MM.1S (cell line): ENCODE measurements at regions not wholly inside any gene's neighbourhood (a gene's known extent, or its start where the extent isn't known, plus 50 kb on each side); places are given as distances from the start of the nearest gene placed in this dataset.

Experiments
- DNase-seq: peaks from one replicate; pipeline ENCODE4 v3.0.0-alpha.2; 2015
- H2AFZ ChIP-seq: fragments of 300-600 bp; sonication (generic); 2 replicates; pipeline ENCODE4 v1.6.0; 2016; ENCODE audit warnings: antibody characterized with exemption, low read length
- H3F3A ChIP-seq: fragments of 300-600 bp; sonication (generic); 2 replicates; pipeline ENCODE4 v1.6.1; 2016; ENCODE audit warnings: mild to moderate bottlenecking, antibody characterized with exemption, low read length, moderate library complexity, mixed read lengths; ENCODE audit not compliant: insufficient read depth
- H3K27ac ChIP-seq: fragments of 300-600 bp; sonication (generic); 2 replicates; pipeline ENCODE4 v1.5.1; 2016; ENCODE audit warnings: mild to moderate bottlenecking, low read length
- H3K27me3 ChIP-seq: fragments of 300-600 bp; sonication (generic); replicated peaks from 2 replicates; pipeline ENCODE4 v1.6.0; 2016; ENCODE audit warnings: low read length; ENCODE audit not compliant: insufficient read depth
- H3K36me3 ChIP-seq: fragments of 300-600 bp; sonication (generic); replicated peaks from 2 replicates; pipeline ENCODE4 v1.6.1; 2016; ENCODE audit warnings: mild to moderate bottlenecking, low read length, mixed read lengths; ENCODE audit not compliant: insufficient read depth
- H3K4me1 ChIP-seq: fragments of 300-600 bp; sonication (generic); 2 replicates; pipeline ENCODE4 v1.6.1; 2016; ENCODE audit warnings: low read length, mixed read lengths
- H3K4me2 ChIP-seq: fragments of 300-600 bp; sonication (generic); 2 replicates; pipeline ENCODE4 v1.6.0; 2016; ENCODE audit warnings: low read depth, low read length
- H3K4me3 ChIP-seq: fragments of 300-600 bp; sonication (generic); 2 replicates; pipeline ENCODE4 v1.5.1; 2016; ENCODE audit warnings: low read length, mixed read lengths
- H3K79me2 ChIP-seq: fragments of 300-600 bp; sonication (generic); 2 replicates; pipeline ENCODE4 v1.6.1; 2016; ENCODE audit warnings: mixed run types, low read length, mixed read lengths
- H3K9ac ChIP-seq: fragments of 300-600 bp; sonication (generic); 2 replicates; pipeline ENCODE4 v1.6.1; 2016; ENCODE audit warnings: low read length, mixed read lengths
- H3K9me2 ChIP-seq: fragments of 300-600 bp; sonication (generic); replicated peaks from 2 replicates; pipeline ENCODE4 v1.6.1; 2016; ENCODE audit warnings: mild to moderate bottlenecking, low read length, mixed read lengths; ENCODE audit not compliant: insufficient read depth
- H3K9me3 ChIP-seq: fragments of 300-600 bp; sonication (generic); replicated peaks from 2 replicates; pipeline ENCODE4 v1.6.1; 2016; ENCODE audit warnings: mild to moderate bottlenecking, low read length, mixed read lengths; ENCODE audit not compliant: insufficient read depth
- H4K20me1 ChIP-seq: fragments of 300-600 bp; sonication (generic); 2 replicates; pipeline ENCODE4 v1.6.1; 2016; ENCODE audit warnings: mild to moderate bottlenecking, low read length, moderate library complexity, mixed read lengths; ENCODE audit not compliant: insufficient read depth
- CTCF ChIP-seq: fragments of 300-600 bp; sonication (generic); IDR thresholded peaks from 2 replicates; pipeline ENCODE4 v1.5.1; 2016; ENCODE audit warnings: antibody characterized with exemption, low read length, mixed read lengths
- EZH2 ChIP-seq: fragments of 300-600 bp; sonication (generic); optimal IDR thresholded peaks from 2 replicates; pipeline ENCODE3; 2017; ENCODE audit warnings: low read depth, mild to moderate bottlenecking, antibody characterized with exemption, low read length, mixed read lengths
- EZH2phosphoT487 ChIP-seq: fragments of 300-600 bp; sonication (generic); IDR thresholded peaks from 2 replicates; pipeline ENCODE4 v1.6.1; 2018; ENCODE audit warnings: antibody characterized with exemption, low read length

GRCh38 chr1:38444311-38444710 lies 397.7 kb upstream of the POU3F1 start:
- no peak for DNase-seq
- H2AFZ ChIP-seq = no peak overlapping the region
- no peaks in the 10 kb centered on the region for H3F3A ChIP-seq
- no peaks in the 10 kb centered on the region for H3K27me3 ChIP-seq
- H3K27ac ChIP-seq = no peak overlapping the region
- H3K4me2 ChIP-seq = no peak overlapping the region
- no peaks in the 10 kb centered on the region for H3K36me3 ChIP-seq
- H3K9me2 ChIP-seq = no peaks in the 10 kb centered on the region
- no peaks in the 10 kb centered on the region for H3K79me2 ChIP-seq
- H3K9me3 ChIP-seq = no peaks in the 10 kb centered on the region
- no peak overlapping the region for H3K9ac ChIP-seq
- no peaks in the 10 kb centered on the region for H3K4me1 ChIP-seq
- TF ChIP-seq CTCF (no peak), EZH2 (no peak), EZH2phosphoT487 (no peak)
- no peak overlapping the region for H3K4me3 ChIP-seq
- no peaks in the 10 kb centered on the region for H4K20me1 ChIP-seq

GRCh38 chr1:38440402-38440801 lies 393.8 kb upstream of the POU3F1 start:
- no peak for DNase-seq
- H3F3A ChIP-seq = no peaks in the 10 kb centered on the region
- H3K4me3 ChIP-seq = no peak overlapping the region
- H3K79me2 ChIP-seq = no peaks in the 10 kb centered on the region
- H4K20me1 ChIP-seq = no peaks in the 10 kb centered on the region
- no peak for TF ChIP-seq CTCF
- TF ChIP-seq EZH2phosphoT487 = no peak
- TF ChIP-seq EZH2 = no peak
- no peaks in the 10 kb centered on the region for H3K36me3 ChIP-seq
- no peak overlapping the region for H3K4me2 ChIP-seq
- no peak overlapping the region for H3K27ac ChIP-seq
- H3K4me1 ChIP-seq = no peaks in the 10 kb centered on the region
- no peak overlapping the region for H2AFZ ChIP-seq
- no peaks in the 10 kb centered on the region for H3K9me3 ChIP-seq
- H3K27me3 ChIP-seq = no peaks in the 10 kb centered on the region
- H3K9ac ChIP-seq = no peak overlapping the region
- H3K9me2 ChIP-seq = no peaks in the 10 kb centered on the region

DNA sequence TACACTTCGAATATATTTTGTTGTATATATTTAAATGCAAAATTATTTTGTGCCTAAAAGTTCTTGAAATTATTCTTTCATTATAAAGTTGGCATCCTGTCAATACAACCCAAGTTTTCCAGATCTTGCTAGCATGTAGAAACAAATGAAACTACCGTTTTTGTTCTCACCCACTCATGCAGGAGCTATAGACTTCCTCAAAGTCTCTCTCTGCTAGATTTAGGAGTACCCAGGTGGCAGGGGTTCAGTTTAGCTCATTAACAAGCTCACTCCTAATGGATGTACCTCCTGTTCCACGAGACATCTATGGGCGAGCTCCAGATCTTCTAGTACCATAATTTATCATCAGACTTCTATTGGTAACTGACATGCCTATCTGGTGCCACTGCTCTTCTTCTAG lies 390.2 kb upstream of the POU3F1 start:
- H3K27ac ChIP-seq = no peak overlapping the region
- TF ChIP-seq EZH2 (no peak), EZH2phosphoT487 (no peak), CTCF (no peak)
- no peak overlapping the region for H3K4me2 ChIP-seq
- no peak overlapping the region for H3K4me3 ChIP-seq
- no peaks in the 10 kb centered on the region for H3K9me2 ChIP-seq
- no peaks in the 10 kb centered on the region for H3K79me2 ChIP-seq
- no peak overlapping the region for H3K9ac ChIP-seq
- H4K20me1 ChIP-seq = no peaks in the 10 kb centered on the region
- no peaks in the 10 kb centered on the region for H3F3A ChIP-seq
- H3K9me3 ChIP-seq = no peaks in the 10 kb centered on the region
- H3K4me1 ChIP-seq = no peaks in the 10 kb centered on the region
- no peak overlapping the region for H2AFZ ChIP-seq
- no peak for DNase-seq
- H3K27me3 ChIP-seq = no peaks in the 10 kb centered on the region
- no peaks in the 10 kb centered on the region for H3K36me3 ChIP-seq
